NCI-H526 treated with DMSO at 0.1 percent for 48 hours (cell line): ENCODE measurements at regions not wholly inside any gene's neighbourhood (a gene's known extent, or its start where the extent isn't known, plus 50 kb on each side); places are given as distances from the start of the nearest gene placed in this dataset.
"Not testable (repeated sequence)": the region's sequence is repeated elsewhere in the genome, so short reads cannot be mapped to it uniquely, and the experiment has no call there.

Experiments
- DNase-seq: peaks from one replicate; lab custom pipeline; 2025; lab: John Stamatoyannopoulos, UW

DNA sequence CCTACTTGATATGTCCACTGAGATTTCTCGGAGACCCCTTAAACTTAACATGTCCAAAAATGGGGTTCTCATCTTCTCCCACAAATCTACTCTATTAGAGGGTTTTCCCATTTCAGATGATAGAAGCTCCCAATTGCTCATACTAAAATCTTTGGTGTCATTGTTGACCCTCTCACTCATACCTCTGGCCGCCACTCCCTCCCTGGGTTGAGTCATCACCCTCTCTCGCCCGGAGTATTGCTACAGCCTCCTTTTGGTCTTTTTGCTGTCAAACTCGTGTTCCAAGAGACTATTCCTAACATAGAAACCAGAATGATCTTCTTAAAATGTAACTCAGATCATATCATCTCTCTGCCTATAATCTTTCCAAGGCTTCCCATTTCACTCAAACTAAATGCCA, 91.0 kb upstream of the GNAQ start:
- DNase-seq = no peak

DNA sequence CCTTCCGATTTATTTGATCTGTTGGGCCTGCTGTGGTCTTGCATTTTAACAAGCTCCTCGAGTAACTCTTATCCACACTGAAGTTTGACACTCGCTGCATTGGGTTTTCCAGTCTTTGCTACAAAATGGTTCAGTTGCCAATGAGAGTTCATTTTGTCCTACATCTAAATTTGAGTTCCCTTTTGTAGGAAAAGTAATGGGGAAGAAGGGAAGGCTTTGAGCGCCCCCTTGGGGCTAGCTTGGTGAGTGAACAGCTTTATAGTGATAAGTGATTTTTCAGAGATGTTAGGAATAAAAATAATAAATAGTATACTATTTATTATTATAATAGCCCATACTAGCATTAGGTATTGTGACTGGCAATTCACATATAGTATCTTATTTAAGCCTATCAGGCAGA, 89.9 kb upstream of the GNAQ start:
- DNase-seq = peak; percentile 19

DNA sequence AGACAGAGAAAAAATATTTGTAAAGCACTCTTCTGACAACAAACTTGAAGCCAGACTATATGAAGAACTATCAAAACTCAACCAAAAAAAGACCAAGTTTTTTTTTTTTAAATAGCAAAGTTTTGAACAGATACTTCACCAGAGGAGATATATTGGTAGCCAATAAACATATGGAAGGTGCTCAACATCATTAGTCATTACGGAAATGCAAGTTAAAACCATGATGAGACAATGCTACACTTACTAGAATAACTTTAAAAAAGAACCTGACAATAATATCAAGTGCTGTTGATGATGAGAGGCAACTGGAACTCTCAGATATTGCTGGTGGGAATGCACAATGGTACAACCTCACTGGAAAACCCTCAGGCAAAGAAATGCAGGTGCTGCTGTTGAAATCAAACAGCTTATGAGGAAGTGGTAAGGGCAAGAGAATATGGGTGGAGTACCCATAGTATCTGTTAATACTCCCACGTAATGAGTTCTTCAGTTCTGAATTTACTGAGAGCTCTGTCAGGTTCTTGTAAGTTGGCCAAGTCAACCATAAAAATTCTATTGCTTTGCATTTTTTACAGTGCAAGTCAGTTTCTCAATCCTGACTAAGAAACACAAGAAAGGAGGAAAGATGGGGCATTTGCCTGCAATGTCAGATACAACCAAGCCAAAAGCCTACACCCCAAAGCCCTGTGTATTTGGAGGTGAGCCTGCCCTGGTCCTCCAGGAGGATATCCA, 87.3 kb upstream of the GNAQ start:
- no peak for DNase-seq

DNA sequence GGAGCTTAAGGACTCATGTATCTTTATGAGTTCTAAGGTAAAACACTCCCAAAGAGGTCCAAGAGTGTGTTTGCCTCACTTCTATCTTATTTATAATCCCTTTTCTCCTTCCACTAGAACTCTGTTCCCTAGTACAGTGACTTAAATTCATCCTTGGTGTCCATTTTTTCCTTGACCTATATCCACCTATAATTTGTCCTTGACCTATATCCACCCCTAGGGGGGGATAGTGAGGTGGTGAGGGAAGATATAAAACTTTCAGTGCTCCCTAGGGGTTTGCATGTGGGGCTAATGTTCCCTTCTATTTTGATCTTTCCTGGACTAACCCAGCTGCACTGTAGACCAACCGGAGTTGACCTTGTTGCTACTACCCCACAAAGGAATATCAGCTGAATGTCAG, 83.5 kb upstream of the GNAQ start:
- peak; percentile 2 for DNase-seq

DNA sequence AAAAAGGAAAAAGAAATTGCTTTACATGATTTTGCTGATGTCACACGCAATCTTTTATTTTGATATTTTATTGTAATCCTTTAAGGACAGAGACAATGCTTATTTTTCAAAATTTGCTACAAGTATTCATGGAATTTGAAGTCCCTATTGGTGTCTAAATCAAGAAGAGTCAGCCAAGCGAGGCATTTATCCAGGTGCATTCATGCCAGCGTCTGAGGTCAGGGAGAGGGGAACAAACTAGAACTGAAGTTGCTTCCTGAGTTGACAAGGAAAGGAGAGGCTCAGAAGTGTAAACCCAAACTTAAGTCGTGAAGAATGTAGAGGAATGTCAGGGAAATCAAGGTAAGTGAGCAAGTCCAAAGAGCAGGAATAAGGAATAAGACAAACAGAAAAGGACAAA, 83.0 kb upstream of the GNAQ start:
- DNase-seq = no peak

DNA sequence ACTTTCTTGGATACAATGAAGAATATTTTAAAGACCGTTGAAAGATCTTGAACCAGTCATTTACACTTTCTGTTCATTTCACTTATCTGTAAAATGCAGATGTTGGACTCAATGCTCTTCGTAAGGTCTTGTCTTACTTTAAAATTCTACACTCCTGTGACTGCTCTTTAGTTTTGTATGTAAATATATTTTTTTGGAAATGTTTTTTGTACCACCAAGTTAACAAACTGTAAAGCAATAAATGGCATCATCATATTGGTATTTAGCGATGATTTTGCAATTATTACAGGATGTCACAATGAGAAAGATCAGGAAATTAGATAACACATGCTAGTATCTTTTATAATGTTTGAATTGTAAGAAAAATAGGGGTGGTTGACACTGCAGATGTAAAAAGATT, 80.8 kb upstream of the GNAQ start:
- DNase-seq = no peak

DNA sequence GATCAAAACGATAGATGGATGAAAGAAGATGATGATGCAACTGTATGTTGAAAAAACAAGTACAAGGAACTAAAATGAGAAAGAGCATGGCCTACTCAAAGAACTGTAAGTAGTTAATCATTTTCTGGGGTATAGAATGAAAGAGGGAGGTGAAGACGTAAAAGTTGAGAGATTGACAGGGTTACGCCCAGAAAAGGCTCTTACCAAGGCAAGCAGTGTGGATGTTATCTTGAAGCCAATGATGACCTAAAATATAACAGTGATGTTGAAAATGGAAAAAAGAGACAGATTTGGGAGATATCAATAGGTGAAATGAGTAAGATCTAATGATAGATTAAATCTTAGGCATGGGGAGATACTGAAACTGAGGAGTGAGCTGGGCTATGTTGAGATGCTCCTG, 80.4 kb upstream of the GNAQ start:
- DNase-seq = no peak

DNA sequence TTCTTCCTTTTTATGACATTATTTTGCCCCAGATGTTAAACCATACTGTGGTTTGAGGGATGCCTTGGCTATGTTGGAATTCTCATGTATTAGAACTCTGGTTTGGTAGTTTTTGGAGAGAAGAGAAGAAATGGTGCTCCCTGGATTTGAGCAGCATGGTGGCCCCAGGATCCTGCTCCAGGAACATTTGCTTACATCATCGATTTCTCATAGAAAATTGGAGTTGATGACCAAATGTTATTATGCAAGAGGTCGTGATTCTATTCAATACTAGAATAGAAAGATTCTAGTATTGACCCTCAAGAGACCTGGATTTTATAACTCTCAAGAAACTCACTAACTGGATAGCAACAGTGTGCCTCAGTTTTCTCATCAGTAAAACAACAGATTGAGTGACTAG, 77.5 kb upstream of the GNAQ start:
- DNase-seq = no peak

DNA sequence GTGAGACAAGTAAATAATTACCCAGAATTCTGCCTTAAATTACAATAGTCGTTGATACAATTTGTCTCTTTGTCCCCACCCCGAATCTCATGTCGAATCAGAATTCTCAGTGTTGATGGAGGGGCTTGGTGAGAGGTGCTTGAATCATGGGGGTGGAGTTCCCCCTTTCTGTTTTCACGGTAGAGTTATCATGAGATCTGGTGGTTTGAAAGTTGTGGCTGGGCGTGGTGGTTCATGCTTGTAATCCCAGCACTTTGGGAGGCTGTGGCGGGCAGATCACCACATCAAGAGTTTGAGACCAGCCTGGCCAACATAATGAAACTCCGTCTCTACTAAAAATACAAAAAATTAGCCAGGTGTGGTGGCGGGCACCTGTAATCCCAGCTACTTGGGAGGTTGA, 75.0 kb upstream of the GNAQ start:
- DNase-seq = not testable (repeated sequence)

DNA sequence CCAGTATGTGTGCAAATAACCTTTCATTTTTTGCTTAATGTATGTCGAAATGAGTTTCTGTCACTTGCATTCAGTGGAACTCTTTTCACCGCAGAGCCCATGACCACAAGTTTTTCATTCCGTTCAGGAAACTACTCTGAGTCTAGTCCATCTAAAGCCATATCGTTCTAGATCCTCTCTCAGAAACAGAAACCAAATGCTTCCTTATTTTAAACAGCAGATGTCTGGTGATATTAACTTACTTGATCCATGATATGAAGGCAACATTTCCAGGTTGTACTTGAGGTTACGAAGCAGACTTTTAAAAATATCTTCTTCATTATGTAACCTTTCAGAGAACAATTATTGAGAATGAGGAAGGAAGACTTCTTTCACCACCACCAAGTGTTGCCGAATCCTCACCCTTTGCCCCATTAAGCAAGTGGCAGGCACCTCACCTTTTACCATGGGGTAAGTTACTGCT, 72.4 kb upstream of the GNAQ start:
- DNase-seq = no peak

DNA sequence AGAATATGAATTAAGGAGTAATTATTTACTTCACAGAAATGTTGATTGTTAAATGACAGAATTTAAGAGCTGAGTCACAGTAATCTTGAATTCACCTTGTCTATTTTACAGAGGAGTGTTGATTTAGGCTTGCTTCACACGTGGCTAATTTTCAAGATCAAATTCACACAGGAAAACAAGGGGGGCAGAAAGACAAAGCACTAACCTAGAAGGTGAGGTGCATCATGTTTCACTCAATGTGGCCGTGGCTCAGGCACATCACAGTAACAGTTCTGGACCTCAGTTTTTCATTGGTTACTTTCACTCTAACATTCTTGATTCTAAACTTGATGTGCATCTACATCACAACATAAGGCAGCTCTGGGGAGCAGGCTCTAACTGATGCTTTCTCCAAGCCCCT, 69.6 kb upstream of the GNAQ start:
- no peak for DNase-seq

DNA sequence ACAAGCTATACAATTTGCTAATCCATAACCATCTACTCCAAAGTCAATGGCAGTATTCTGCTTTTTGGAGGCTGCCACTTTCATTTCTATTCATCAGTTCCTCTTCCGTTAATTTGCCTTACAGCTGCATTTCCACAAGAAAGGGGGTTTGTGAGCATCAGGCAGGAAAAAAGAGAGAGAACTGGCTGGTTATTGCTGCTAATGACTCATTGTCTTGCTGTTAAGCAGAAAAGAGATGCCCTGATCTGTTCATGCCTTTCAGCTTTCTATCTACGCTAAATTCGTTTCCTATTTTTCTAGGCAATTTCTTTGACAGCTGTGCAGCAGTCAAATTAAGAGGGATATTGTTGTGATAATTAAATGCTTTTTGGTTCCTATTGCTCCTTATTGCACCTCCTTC, 65.9 kb upstream of the GNAQ start:
- DNase-seq = no peak

DNA sequence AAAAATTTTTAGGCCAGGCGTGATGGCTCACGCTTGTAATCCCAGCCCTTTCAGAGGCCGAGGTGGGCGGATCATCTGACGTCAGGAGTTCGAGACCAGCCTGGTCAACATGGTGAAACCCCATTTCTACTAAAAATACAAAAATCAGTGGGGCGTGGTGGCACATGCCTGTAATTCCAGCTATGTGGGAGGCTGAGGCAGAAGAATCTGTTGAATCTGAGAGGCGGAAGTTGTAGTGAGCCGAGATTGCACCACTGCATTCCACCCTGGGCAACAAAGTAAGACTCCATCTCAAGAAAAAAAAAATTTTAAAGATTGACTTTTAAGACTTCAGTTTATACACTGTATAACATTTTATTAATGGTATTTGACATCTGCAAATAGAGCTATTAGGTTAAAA, 60.1 kb upstream of the GNAQ start:
- no peak for DNase-seq

DNA sequence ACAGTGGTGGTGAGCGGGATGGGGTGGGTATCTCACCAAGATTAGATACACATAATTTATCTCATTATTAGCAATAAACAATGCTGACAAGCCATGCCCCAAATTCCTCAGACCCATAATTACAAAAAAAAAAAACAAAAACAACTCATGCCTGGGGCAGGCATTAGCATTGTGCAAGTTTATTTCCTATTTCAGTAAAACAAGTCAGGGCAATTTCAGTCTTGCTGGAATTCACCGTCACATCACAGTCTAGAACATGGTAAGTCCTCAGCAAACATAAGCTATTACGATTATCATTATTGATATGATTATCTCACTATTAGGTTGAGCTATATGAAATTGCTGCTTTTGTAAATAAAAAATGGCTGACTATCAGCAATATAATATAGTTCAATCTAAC, 57.5 kb upstream of the GNAQ start:
- DNase-seq = no peak

DNA sequence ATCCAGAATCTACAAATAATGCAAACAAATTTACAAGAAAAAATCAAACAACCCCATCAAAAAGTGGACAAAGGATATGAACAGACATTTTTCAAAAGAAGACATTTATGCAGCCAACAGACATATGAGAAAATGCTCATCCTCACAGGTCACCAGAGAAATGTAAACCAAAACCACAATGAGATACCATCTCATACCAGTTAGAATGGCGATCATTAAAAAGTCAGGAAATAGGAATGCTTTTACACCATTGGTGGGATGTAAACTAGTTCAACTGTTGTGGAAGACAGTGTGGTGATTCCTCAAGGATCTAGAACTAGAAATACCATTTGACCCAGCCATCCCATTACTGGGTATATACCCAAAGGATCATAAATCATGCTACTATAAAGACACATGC, 56.6 kb upstream of the GNAQ start:
- not testable (repeated sequence) for DNase-seq
